GM18520 (cell line): ENCODE measurements at regions not wholly inside any gene's neighbourhood (a gene's known extent, or its start where the extent isn't known, plus 50 kb on each side); places are given as distances from the start of the nearest gene placed in this dataset.
"Not testable (repeated sequence)": the region's sequence is repeated elsewhere in the genome, so short reads cannot be mapped to it uniquely, and the experiment has no call there.

ENCODE experiments used
- ATAC-seq: cut with Tn5 transposase; IDR thresholded peaks from one replicate; pipeline ENCODE4 v1.9.1; 2021; ENCODE audit not compliant: unreplicated experiment

- ATAC-seq, result no peak
Observed at GRCh38 chr21:41612674-41613532, 104.9 kb upstream of the TMPRSS2 start.

- ATAC-seq, result no peak
Observed at GRCh38 chr21:41611966-41612606, 104.1 kb upstream of the TMPRSS2 start.

- no peak for ATAC-seq
Observed at GRCh38 chr21:41611441-41611840, 103.5 kb upstream of the TMPRSS2 start.

- not testable (repeated sequence) for ATAC-seq
Observed at GRCh38 chr21:41610840-41611115, 102.8 kb upstream of the TMPRSS2 start.

- ATAC-seq, result no peak
Observed at GRCh38 chr21:41610042-41610839, 102.3 kb upstream of the TMPRSS2 start.

- no peak for ATAC-seq
Observed at GRCh38 chr21:41606706-41607105, 98.7 kb upstream of the TMPRSS2 start.

GRCh38 chr21:41605934-41606285, 98.0 kb upstream of the TMPRSS2 start:
- ATAC-seq, result no peak

GRCh38 chr21:41605178-41605933, 97.4 kb upstream of the TMPRSS2 start:
- no peak for ATAC-seq

- no peak for ATAC-seq
Observed at GRCh38 chr21:41604583-41605041, 96.7 kb upstream of the TMPRSS2 start.

GRCh38 chr21:41603476-41603875, 95.5 kb upstream of the TMPRSS2 start:
- no peak for ATAC-seq

GRCh38 chr21:41602531-41602930, 94.6 kb upstream of the TMPRSS2 start:
- no peak for ATAC-seq

- ATAC-seq, result no peak
Observed at GRCh38 chr21:41601573-41602368, 93.8 kb upstream of the TMPRSS2 start.

- ATAC-seq, result no peak
Observed at GRCh38 chr21:41600961-41601572, 93.1 kb upstream of the TMPRSS2 start.

- no peak for ATAC-seq
Observed at GRCh38 chr21:41600556-41600955, 92.6 kb upstream of the TMPRSS2 start.

- no peak for ATAC-seq
Observed at GRCh38 chr21:41600116-41600515, 92.2 kb upstream of the TMPRSS2 start.

- no peak for ATAC-seq
Observed at GRCh38 chr21:41598561-41599431, 90.8 kb upstream of the TMPRSS2 start.

- no peak for ATAC-seq
Observed at GRCh38 chr21:41597811-41598231, 89.9 kb upstream of the TMPRSS2 start.

- no peak for ATAC-seq
Observed at GRCh38 chr21:41597227-41597626, 89.3 kb upstream of the TMPRSS2 start.
